GM21737 (cell line): ENCODE measurements at regions not wholly inside any gene's neighbourhood (a gene's known extent, or its start where the extent isn't known, plus 50 kb on each side); places are given as distances from the start of the nearest gene placed in this dataset.
"Not testable (repeated sequence)": the region's sequence is repeated elsewhere in the genome, so short reads cannot be mapped to it uniquely, and the experiment has no call there.

Source experiments
- ATAC-seq: cut with Tn5 transposase; IDR thresholded peaks from one replicate; pipeline ENCODE4 v1.9.1; 2021; ENCODE audit warnings: mild to moderate bottlenecking, moderate library complexity; ENCODE audit not compliant: unreplicated experiment

- ATAC-seq: no peak
These were observed 552.8 kb upstream of the NR5A2 start for GRCh38 chr1:199474738-199475137.

GRCh38 chr1:199482426-199482825 lies 545.1 kb upstream of the NR5A2 start:
- no peak for ATAC-seq

GRCh38 chr1:199489594-199489993 lies 537.9 kb upstream of the NR5A2 start:
- no peak for ATAC-seq

- no peak for ATAC-seq
These were observed 536.6 kb upstream of the NR5A2 start for GRCh38 chr1:199490769-199491527.

- no peak for ATAC-seq
These were observed 532.1 kb upstream of the NR5A2 start for GRCh38 chr1:199495432-199495831.

GRCh38 chr1:199498802-199499201 lies 528.7 kb upstream of the NR5A2 start:
- not testable (repeated sequence) for ATAC-seq

- no peak for ATAC-seq
These were observed 519.4 kb upstream of the NR5A2 start for GRCh38 chr1:199508072-199508471.

- ATAC-seq: no peak
These were observed 518.9 kb upstream of the NR5A2 start for GRCh38 chr1:199508653-199509052.

GRCh38 chr1:199509456-199509855 lies 518.1 kb upstream of the NR5A2 start:
- no peak for ATAC-seq

- peak; percentile 71 for ATAC-seq
These were observed 517.2 kb upstream of the NR5A2 start for GRCh38 chr1:199510314-199510713.

GRCh38 chr1:199512037-199512710 lies 515.3 kb upstream of the NR5A2 start:
- no peak for ATAC-seq

GRCh38 chr1:199515261-199515660 lies 512.2 kb upstream of the NR5A2 start:
- no peak for ATAC-seq

GRCh38 chr1:199522338-199522737 lies 505.2 kb upstream of the NR5A2 start:
- ATAC-seq: no peak

- ATAC-seq: no peak
These were observed 504.6 kb upstream of the NR5A2 start for GRCh38 chr1:199522936-199523335.

- no peak for ATAC-seq
These were observed 498.2 kb upstream of the NR5A2 start for GRCh38 chr1:199529324-199529723.

GRCh38 chr1:199533361-199533760 lies 494.1 kb upstream of the NR5A2 start:
- ATAC-seq: not testable (repeated sequence)

GRCh38 chr1:199545780-199546179 lies 481.7 kb upstream of the NR5A2 start:
- ATAC-seq: no peak

- no peak for ATAC-seq
These were observed 481.2 kb upstream of the NR5A2 start for GRCh38 chr1:199546323-199546722.

GRCh38 chr1:199549421-199549820 lies 478.1 kb upstream of the NR5A2 start:
- ATAC-seq: no peak

GRCh38 chr1:199550199-199551065 lies 477.1 kb upstream of the NR5A2 start:
- no peak for ATAC-seq

GRCh38 chr1:199551967-199552565 lies 475.4 kb upstream of the NR5A2 start:
- no peak for ATAC-seq
